Immature natural killer cell (primary cell): ENCODE measurements at regions not wholly inside any gene's neighbourhood (a gene's known extent, or its start where the extent isn't known, plus 50 kb on each side); places are given as distances from the start of the nearest gene placed in this dataset.

ENCODE experiments used
- DNase-seq, 3 donors: peaks; one replicate each; pipeline ENCODE4 v3.0.0; 2022; ENCODE audit warnings: mixed read lengths in 1 of 3
- H3K27ac Mint-ChIP-seq, 6 donors: one replicate each; pipeline ENCODE4 v1.8.0; 2020; ENCODE audit warnings: mixed read lengths in 6 of 6, mild to moderate bottlenecking in 5 of 6, inconsistent platforms in 4 of 6, moderate library complexity in 3 of 6
- H3K27me3 Mint-ChIP-seq, 3 donors: one replicate each; pipeline ENCODE4 v1.8.0; 2020 to 2021; ENCODE audit warnings: low read depth in 3 of 3, mild to moderate bottlenecking in 3 of 3, mixed read lengths in 3 of 3, moderate library complexity in 3 of 3, inconsistent platforms in 1 of 3
- H3K36me3 Mint-ChIP-seq, 3 donors: one replicate each; pipeline ENCODE4 v1.8.0; 2020; ENCODE audit warnings: mixed read lengths in 3 of 3, inconsistent platforms in 2 of 3, mild to moderate bottlenecking in 2 of 3
- H3K4me1 Mint-ChIP-seq, 2 donors: one replicate each; pipeline ENCODE4 v1.8.0; 2020; ENCODE audit warnings: inconsistent platforms in 2 of 2, mild to moderate bottlenecking in 2 of 2, mixed read lengths in 2 of 2, moderate library complexity in 1 of 2
- H3K4me3 Mint-ChIP-seq, 5 donors: one replicate each; pipeline ENCODE4 v1.8.0; 2020; ENCODE audit warnings: mild to moderate bottlenecking in 5 of 5, mixed read lengths in 5 of 5, inconsistent platforms in 3 of 5, moderate library complexity in 3 of 5
- H3K9me3 Mint-ChIP-seq, 6 donors: one replicate each; pipeline ENCODE4 v1.8.0; 2020; ENCODE audit warnings: mild to moderate bottlenecking in 6 of 6, mixed read lengths in 6 of 6, inconsistent platforms in 4 of 6, moderate library complexity in 3 of 6

DNA sequence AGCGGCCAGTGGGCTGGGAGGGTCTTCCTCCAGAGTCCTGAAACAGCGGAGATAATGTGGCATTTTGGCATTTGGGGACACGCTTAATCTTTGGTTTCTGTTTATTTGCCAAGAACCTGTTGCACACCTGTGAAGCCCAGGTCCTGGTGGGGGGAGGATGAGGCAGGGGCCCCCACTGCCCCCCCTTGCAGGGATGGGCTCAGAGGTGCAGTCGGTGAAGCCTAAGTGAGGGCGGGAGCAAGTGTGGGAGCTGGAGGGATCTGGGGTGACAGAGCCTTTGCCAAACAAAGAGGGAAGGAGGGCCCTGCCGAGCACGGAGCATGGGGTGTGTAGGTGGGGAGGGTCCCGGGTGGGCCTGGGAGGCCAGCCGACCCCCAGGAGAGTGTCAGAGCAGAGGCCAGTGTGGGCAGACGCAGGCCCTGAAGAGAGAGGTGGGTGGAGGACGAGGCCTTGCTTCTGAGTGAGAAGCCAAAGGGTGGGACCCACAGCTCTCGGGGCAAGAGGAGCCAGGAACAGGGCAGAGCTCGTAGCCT is 62.1 kb upstream of the ADGRA1 start:
- no peaks in the 10 kb centered on the region for H3K36me3 Mint-ChIP-seq
- no peak overlapping the region for H3K27ac Mint-ChIP-seq

DNA sequence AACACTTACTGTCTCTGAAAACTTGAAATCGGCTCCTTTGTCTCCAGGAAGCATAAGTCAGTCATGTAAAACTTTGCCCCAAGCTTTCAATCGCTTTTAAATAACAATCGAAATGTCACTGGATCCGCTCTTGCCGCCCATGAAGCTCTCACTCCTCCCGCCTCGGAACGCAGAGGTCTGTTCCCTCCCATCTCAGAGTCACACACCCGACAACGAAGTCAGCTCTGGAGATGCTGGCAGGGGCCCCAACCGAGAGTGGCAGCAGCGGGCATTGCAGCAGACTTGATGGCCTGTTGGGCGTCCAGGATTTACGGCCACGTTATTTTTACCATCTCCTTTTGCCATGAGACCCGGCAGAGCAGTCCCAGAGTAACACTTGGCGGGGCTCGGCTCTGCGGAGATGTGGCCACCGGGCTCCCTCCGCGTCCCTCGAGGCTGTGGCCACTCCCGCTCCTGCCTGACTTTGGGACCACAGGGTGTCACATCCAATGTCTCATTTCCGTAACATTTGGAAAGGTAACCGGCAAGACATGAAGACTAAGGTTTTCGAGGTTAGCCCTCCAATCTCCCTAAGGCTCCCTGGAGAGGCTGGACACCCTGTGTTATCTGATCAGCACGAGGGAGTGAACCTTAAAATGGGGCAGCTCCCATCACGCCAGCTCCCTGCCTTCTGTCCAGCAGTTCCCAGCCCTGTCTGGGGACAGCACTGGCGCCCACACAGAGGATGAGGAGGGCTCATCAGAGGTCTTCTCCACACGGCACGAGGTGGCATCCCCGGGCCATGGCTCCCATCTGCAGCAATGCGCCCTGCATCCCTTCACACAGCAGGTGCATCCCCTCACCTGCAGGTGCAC is 62.8 kb upstream of the ADGRA1 start:
- Mint-ChIP-seq H3K4me3 (no peak overlapping the region), H3K9me3 (no peaks in the 10 kb centered on the region), H3K27ac (no peak overlapping the region), H3K36me3 (no peaks in the 10 kb centered on the region), H3K4me1 (no peaks in the 10 kb centered on the region), H3K27me3 (peaks cover 0 to 2% (median 2%) of the 10 kb centered on the region in 3 donors)
- no peak for DNase-seq

More for the DNA sequence above, 62.1 kb upstream of the ADGRA1 start:
- no peaks in the 10 kb centered on the region for H3K4me1 Mint-ChIP-seq
- peaks cover 0 to 3% (median 2%) of the 10 kb centered on the region in 3 donors for H3K27me3 Mint-ChIP-seq
- H3K4me3 Mint-ChIP-seq: no peak overlapping the region
- no peaks in the 10 kb centered on the region for H3K9me3 Mint-ChIP-seq
- no peak for DNase-seq

DNA sequence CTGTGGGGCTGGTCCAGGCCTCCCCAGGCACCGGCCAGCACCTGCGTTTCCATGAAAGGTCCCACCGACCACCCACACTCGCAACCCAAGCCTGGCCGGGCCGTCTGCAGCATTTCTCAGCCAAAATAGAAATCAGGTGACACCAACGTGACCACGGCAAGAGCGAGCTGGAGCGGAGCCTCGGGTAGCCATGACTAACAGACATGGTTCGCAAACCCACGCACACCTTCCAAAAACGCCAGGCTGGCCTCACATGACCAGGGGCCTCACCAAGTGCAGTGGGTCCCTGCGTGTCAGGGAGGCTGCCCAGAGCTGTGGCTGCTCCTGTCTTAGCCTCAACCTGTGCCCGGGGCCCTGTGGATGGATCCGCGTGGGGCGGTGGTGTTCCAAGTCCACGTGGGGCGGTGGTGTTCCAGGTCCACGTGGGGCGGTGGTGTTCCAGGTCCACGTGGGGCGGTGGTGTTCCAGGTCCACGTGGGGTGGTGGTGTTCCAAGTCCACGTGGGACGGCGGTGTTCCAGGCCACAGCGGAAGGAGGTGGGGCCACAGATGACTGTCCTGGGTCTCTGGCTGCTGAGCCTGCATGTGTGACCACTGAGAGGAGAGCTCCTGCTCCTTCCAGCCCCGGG is 64.4 kb upstream of the ADGRA1 start:
- Mint-ChIP-seq H3K9me3 (no peaks in the 10 kb centered on the region), H3K4me1 (no peaks in the 10 kb centered on the region), H3K36me3 (no peaks in the 10 kb centered on the region), H3K4me3 (no peak overlapping the region), H3K27ac (no peak overlapping the region), H3K27me3 (peaks cover 0 to 2% (median 0%) of the 10 kb centered on the region in 3 donors)
- no peak for DNase-seq

DNA sequence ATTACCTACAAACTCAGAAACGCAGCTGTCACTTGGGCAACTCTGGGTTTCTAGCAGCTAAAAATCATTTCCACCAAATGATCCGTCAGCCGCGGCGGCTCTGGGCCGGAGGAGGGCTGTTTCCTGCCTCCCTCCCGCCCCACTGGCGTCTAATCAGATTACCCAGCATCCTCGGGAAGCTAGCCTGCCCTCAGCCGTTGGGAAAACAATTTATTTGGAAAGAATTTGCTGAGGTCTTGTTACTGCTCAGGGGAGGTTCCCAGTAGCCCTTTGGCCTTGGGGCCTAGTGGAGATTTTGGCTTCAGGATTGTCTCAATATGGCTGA is 65.0 kb upstream of the ADGRA1 start:
- Mint-ChIP-seq H3K27ac (no peak overlapping the region), H3K4me1 (no peaks in the 10 kb centered on the region), H3K36me3 (no peaks in the 10 kb centered on the region), H3K4me3 (no peak overlapping the region), H3K9me3 (no peaks in the 10 kb centered on the region), H3K27me3 (peaks cover 0 to 2% (median 0%) of the 10 kb centered on the region in 3 donors)
- no peak for DNase-seq

DNA sequence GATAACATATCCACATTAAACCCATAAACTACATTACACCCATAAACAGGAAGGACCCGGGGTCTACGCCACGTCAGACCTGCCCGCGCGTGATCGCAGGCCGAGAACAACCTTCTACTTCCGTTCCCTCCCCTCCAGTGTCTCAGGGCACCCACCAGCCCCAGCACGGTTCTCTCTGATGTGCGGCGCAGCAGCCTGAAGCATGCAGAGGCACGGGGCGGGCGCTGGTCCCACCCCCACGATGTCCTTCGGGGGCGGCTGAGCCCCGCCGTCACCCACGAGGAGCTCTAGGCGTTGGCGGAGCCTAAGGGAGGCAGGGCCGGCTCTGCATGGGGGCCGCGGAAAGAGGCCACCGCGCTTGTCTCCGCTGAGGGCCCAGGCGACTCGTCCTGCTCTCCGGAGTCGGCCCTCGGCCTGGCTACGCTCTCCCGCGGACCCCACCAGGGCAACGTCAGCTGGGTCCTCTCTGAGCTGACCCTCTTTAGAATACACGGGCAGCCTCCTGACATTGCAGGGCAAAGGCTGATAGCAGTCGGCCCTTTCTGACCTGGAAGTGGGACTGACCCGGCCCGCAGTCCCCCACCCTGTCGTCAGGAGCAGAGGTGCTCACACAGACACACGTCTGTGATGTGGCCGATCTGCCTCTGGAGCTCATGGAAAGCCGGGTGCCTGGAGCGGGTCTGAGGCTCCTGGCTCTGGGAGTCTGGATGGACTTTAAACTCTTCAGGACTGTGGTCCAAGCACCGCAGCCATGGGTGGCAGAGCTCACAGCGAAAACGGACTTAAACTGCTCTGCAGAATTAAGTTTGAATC is 65.6 kb upstream of the ADGRA1 start:
- Mint-ChIP-seq H3K27me3 (peaks cover 0 to 2% (median 0%) of the 10 kb centered on the region in 3 donors), H3K36me3 (no peaks in the 10 kb centered on the region), H3K4me3 (no peak overlapping the region), H3K4me1 (no peaks in the 10 kb centered on the region), H3K27ac (no peak overlapping the region), H3K9me3 (no peaks in the 10 kb centered on the region)
- DNase-seq: no peak

DNA sequence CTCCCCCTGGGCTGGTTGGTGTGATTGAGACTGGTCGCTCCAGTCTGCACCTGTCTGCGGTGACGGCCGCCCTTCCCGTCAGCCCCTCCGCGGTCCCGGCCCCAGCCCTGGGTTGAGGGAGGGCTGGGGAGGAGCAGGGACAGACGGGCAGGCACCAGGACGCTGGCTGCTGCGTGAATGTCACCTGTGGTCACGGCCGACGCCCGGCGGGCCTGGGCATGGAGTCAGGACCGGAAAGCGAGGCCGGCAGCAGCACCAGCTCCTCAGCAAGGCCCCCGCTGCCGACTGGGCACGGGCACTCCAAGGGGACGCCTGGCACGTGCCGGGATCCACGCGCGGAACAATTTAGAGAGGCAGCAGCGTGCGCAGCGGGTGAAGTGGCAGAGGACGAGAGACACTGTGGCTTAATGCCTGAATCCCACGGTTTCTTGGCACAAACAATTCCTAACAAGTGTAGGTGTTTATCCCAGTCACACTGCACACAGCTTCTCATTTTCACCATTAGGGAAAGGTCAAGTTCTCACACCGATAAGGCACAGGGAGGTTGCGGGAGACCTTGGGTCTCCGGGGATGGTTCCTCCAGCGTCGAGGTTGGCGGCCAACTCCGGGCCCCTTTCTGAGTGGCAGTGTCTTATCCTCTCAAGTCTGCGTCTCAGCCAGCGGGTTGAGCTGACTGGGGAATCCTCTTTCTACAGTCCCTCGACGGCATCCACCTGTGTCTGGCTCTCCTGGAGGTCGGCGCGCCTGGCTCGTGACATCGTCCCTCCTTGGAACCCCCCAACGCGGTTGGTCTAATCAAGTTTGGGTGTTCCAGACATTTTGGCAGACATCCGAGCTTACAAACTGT is 66.4 kb upstream of the ADGRA1 start:
- no peak overlapping the region for H3K4me3 Mint-ChIP-seq
- H3K27ac Mint-ChIP-seq: no peak overlapping the region
- DNase-seq: no peak
- peaks cover 0 to 2% (median 1%) of the 10 kb centered on the region in 3 donors for H3K27me3 Mint-ChIP-seq
- H3K36me3 Mint-ChIP-seq: no peaks in the 10 kb centered on the region
- H3K4me1 Mint-ChIP-seq: no peaks in the 10 kb centered on the region
- H3K9me3 Mint-ChIP-seq: no peaks in the 10 kb centered on the region

DNA sequence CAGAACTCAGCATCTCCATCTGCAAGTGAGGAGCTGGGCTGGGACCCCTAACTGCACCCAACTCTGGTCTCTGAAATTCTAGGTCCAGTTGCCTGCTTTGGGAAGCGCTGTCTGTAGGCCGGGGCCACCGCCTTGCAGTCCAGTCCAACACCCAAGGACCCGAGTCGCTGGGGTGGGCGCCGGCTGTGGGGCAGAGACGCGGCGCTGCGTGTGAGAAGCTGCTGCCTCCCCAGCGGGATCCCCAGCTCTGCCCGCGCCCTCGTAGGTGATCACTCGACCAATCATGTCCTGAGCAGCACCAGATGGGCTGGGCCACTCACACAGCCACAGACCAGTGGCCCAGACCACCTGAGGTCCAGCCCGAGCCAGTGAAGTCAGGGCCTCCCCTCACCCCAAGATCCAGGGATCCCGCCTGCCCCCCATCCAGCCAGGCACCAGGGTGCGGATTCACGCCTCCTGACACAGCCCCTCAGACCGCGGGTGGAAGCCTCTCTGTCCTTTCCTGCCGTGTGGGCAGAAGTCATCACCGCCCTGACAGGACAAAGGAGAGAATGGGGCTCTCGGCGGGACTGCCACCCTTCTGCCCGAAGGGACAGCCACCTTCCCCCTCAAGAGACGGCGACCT is 67.4 kb upstream of the ADGRA1 start:
- H3K36me3 Mint-ChIP-seq: no peaks in the 10 kb centered on the region
- peaks cover 0 to 2% (median 1%) of the 10 kb centered on the region in 3 donors for H3K27me3 Mint-ChIP-seq
- H3K9me3 Mint-ChIP-seq: no peaks in the 10 kb centered on the region
- no peak for DNase-seq
- no peak overlapping the region for H3K27ac Mint-ChIP-seq
- H3K4me1 Mint-ChIP-seq: no peaks in the 10 kb centered on the region
- no peak overlapping the region for H3K4me3 Mint-ChIP-seq

DNA sequence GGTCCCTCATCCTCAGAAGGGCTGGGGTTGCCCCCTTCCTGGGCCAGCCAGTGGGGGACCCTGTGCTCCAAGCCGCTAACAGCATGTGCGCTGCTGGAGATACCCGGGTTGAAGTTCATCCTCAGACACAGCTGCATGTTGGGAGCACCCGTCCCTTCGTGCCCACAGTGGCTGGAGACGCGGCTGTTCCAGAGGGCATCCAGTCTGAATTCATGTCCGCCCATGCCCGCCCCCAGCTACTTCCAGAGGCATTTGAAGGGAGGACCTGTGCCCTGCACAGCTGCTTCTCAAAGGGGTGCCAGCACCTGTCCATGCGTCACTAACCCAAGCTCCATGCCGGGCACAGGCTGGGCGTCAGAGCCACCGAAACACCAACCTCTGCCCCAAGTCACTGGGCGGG is 68.1 kb upstream of the ADGRA1 start:
- no peak overlapping the region for H3K4me3 Mint-ChIP-seq
- H3K27me3 Mint-ChIP-seq: peaks cover 0 to 2% (median 1%) of the 10 kb centered on the region in 3 donors
- no peak overlapping the region for H3K27ac Mint-ChIP-seq
- no peak for DNase-seq
- no peaks in the 10 kb centered on the region for H3K4me1 Mint-ChIP-seq
- H3K36me3 Mint-ChIP-seq: no peaks in the 10 kb centered on the region
- no peaks in the 10 kb centered on the region for H3K9me3 Mint-ChIP-seq

DNA sequence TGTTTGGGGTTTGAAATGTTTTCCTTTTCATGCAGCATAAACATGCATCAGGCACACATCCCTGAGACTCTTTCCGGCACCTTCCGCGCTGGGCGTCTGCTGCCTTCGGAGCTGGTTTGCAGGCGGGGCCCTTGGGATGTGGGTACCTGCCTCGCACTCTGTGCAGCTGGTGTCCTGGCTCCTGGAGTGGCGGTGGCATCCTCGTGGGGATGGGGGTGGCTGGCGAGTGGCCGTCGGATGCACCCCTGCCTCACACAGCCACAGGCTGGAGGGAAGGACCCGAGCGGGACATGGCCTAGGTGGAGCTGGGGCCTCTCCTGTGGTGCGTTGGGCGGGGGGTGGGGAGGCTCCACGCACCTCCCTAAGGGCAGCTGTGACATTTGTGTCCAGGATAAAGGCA is 68.5 kb upstream of the ADGRA1 start:
- H3K9me3 Mint-ChIP-seq: no peaks in the 10 kb centered on the region
- H3K36me3 Mint-ChIP-seq: no peaks in the 10 kb centered on the region
- no peak overlapping the region for H3K4me3 Mint-ChIP-seq
- no peaks in the 10 kb centered on the region for H3K4me1 Mint-ChIP-seq
- DNase-seq: no peak
- peaks cover 0 to 2% (median 1%) of the 10 kb centered on the region in 3 donors for H3K27me3 Mint-ChIP-seq
- no peak overlapping the region for H3K27ac Mint-ChIP-seq

DNA sequence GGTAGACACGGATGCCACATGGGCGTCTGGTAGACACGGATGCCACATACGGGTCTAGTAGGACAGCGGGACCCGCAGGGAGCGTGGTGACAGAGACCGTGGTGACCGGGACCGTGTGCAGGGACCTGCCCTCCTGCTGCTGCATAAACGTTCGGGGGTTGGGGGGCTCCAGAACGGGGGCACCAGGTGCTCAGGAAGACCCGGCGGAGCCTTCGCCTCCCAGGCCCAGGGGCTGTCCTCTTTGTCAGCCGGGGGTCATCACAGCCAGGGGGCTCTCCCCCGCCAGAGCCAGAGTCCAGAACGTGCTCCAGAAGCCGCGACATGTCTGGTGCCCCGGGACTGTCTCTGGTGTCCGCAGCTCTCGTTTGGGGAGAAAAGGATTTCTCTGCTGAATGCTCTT is 69.2 kb upstream of the ADGRA1 start:
- no peak for DNase-seq
- Mint-ChIP-seq H3K36me3 (no peaks in the 10 kb centered on the region), H3K27ac (no peak overlapping the region), H3K9me3 (no peaks in the 10 kb centered on the region), H3K4me1 (no peaks in the 10 kb centered on the region), H3K27me3 (peaks cover 0 to 1% (median 0%) of the 10 kb centered on the region in 3 donors), H3K4me3 (no peak overlapping the region)

DNA sequence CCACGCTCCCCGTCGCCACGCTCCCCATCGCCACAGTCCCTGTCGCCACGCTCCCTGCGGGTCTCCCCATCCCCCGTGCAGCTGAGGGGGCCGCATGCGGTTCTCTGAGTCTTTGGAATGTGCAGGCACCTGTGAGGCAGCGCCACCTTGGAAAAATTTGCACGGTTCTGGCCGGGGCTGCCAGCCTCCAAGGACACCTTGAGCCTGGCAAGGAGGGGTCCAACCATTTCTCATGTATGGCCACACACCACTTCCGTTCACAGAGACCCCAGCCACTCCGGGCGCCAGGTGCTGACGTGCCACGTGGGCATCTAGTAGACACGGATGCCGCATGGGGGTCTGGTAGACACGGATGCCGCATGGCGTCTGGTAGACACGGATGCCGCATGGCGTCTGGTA is 70.5 kb upstream of the ADGRA1 start:
- no peaks in the 10 kb centered on the region for H3K9me3 Mint-ChIP-seq
- peaks cover 0 to 1% (median 0%) of the 10 kb centered on the region in 3 donors for H3K27me3 Mint-ChIP-seq
- H3K36me3 Mint-ChIP-seq: no peaks in the 10 kb centered on the region
- no peak overlapping the region for H3K4me3 Mint-ChIP-seq
- no peak overlapping the region for H3K27ac Mint-ChIP-seq
- H3K4me1 Mint-ChIP-seq: no peaks in the 10 kb centered on the region
- DNase-seq: no peak

DNA sequence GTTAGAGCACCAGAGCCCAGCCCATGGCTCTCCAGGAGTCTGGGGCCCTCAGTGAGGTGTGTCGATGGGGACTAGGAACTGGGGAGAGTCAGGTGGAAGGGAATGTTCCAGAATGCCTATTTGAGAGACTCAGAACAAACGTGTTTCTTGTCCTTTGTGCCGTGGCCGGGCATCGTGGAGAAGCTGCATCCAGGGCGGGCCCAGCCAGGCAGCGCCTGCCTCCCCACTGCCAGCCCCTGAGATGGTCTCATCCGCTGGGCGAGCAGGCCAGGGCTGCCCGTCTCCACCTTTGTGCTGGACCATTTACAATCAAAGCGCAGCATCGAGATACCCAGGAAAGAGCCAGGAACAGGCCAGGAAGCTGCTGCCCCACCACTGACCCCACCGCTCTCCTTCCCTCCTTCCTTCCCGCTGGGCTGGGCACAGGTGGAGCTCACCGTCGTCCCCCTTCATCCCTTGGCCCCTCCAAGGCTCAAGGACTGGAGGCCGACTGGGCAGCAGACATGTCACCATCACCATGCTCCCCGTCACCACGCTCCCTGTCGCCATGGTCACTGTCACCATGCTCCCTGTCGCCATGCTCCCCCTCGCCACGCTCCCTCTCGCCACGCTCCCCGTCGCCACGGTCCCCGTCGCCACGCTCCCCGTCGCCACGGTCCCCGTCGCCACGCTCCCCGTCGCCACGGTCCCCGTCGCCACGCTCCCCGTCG is 71.1 kb upstream of the ADGRA1 start:
- Mint-ChIP-seq H3K4me3 (no peak overlapping the region), H3K27me3 (peaks cover 0 to 1% (median 0%) of the 10 kb centered on the region in 3 donors), H3K36me3 (no peaks in the 10 kb centered on the region), H3K9me3 (no peaks in the 10 kb centered on the region), H3K4me1 (no peaks in the 10 kb centered on the region), H3K27ac (no peak overlapping the region)
- DNase-seq: no peak
